ENCODE measurements at regions not wholly inside any gene's neighbourhood (a gene's known extent, or its start where the extent isn't known, plus 50 kb on each side); places are given as distances from the start of the nearest gene placed in this dataset.

DNA sequence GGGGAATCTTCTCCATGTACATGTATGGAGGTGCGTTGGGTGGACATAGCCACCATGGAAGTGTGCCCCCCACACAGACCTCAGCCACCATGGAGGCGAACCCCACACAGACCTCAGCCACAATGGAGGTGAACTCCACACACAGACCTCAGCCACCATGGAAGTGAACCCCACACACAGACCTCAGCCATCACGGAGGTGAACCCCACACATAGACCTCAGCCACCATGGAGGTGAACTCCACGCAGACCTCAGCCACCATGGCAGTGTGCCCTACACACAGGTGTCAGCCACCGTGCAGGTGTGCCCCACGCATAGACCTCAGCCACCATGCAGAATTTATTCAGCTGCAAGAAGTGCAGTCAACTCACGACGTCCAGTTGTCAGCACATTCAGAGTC, 339.7 kb downstream of the ACTR3B start:
- TF ChIP-seq, protein P1, sequence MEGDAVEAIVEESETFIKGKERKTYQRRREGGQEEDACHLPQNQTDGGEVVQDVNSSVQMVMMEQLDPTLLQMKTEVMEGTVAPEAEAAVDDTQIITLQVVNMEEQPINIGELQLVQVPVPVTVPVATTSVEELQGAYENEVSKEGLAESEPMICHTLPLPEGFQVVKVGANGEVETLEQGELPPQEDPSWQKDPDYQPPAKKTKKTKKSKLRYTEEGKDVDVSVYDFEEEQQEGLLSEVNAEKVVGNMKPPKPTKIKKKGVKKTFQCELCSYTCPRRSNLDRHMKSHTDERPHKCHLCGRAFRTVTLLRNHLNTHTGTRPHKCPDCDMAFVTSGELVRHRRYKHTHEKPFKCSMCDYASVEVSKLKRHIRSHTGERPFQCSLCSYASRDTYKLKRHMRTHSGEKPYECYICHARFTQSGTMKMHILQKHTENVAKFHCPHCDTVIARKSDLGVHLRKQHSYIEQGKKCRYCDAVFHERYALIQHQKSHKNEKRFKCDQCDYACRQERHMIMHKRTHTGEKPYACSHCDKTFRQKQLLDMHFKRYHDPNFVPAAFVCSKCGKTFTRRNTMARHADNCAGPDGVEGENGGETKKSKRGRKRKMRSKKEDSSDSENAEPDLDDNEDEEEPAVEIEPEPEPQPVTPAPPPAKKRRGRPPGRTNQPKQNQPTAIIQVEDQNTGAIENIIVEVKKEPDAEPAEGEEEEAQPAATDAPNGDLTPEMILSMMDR (IDR thresholded peaks at IDR 0.05), result no peak
- TF ChIP-seq POLR2A (IDR thresholded peaks at IDR 0.05), result no peak

Measured in Peyer's patch (tissue), 4 donors.